DOHH2 (cell line): ENCODE measurements at regions not wholly inside any gene's neighbourhood (a gene's known extent, or its start where the extent isn't known, plus 50 kb on each side); places are given as distances from the start of the nearest gene placed in this dataset.

ENCODE experiments used
- H3F3A ChIP-seq: fragments of 200-600 bp; sonication (generic), shearing (Covaris generic); 2 replicates; pipeline ENCODE4 v1.6.0; 2016; ENCODE audit warnings: antibody characterized with exemption, mild to moderate bottlenecking; ENCODE audit not compliant: control insufficient read depth, insufficient read depth
- H3K27ac ChIP-seq: fragments of 200-600 bp; sonication (generic); 2 replicates; pipeline ENCODE4 v1.5.1; 2014; ENCODE audit warnings: low read depth, mild to moderate bottlenecking, low read length, moderate library complexity
- H3K27me3 ChIP-seq: fragments of 200-600 bp; sonication (generic); 2 replicates; pipeline ENCODE4 v1.6.1; 2014; ENCODE audit warnings: mild to moderate bottlenecking, low read length, mixed read lengths; ENCODE audit not compliant: control insufficient read depth
- H3K36me3 ChIP-seq: fragments of 200-600 bp; sonication (generic); 2 replicates; pipeline ENCODE4 v1.6.1; 2014; ENCODE audit warnings: mild to moderate bottlenecking, low read length, moderate library complexity, mixed read lengths; ENCODE audit not compliant: control insufficient read depth
- H3K4me1 ChIP-seq: fragments of 200-600 bp; sonication (generic); 2 replicates; pipeline ENCODE4 v1.6.1; 2014; ENCODE audit warnings: mild to moderate bottlenecking, low read length, mixed read lengths; ENCODE audit not compliant: control insufficient read depth
- H3K4me2 ChIP-seq: fragments of 200-600 bp; sonication (generic); 2 replicates; pipeline ENCODE4 v1.6.0; 2014; ENCODE audit warnings: mild to moderate bottlenecking, low read length, moderate library complexity
- H3K4me3 ChIP-seq: fragments of 200-600 bp; sonication (generic); 2 replicates; pipeline ENCODE4 v1.5.1; 2014; ENCODE audit warnings: mild to moderate bottlenecking, low read length, mixed read lengths
- H3K79me2 ChIP-seq: fragments of 200-600 bp; sonication (generic); 2 replicates; pipeline ENCODE4 v1.6.1; 2014; ENCODE audit warnings: mild to moderate bottlenecking, low read length, mixed read lengths; ENCODE audit not compliant: control insufficient read depth
- H3K9me2 ChIP-seq: fragments of 200-600 bp; sonication (generic); replicated peaks from 2 replicates; pipeline ENCODE4 v1.6.1; 2014; ENCODE audit warnings: mild to moderate bottlenecking, low read length, mixed read lengths; ENCODE audit not compliant: control insufficient read depth
- H3K9me3 ChIP-seq: fragments of 200-600 bp; sonication (generic); 2 replicates; pipeline ENCODE4 v1.6.1; 2014; ENCODE audit warnings: antibody characterized with exemption, low read length, mixed read lengths; ENCODE audit not compliant: control insufficient read depth, insufficient read depth
- H4K20me1 ChIP-seq: fragments of 200-600 bp; sonication (generic); 2 replicates; pipeline ENCODE4 v1.6.0; 2014; ENCODE audit warnings: low read depth, mild to moderate bottlenecking, antibody characterized with exemption, low read length, moderate library complexity; ENCODE audit not compliant: control insufficient read depth, insufficient read depth
- CTCF ChIP-seq: fragments of 200-600 bp; sonication (generic); IDR thresholded peaks from one replicate; pipeline ENCODE4 v1.5.1; 2014; ENCODE audit warnings: antibody characterized with exemption, mild to moderate bottlenecking, low read depth, low read length; ENCODE audit not compliant: poor library complexity, severe bottlenecking
- EZH2phosphoT487 ChIP-seq: fragments of 200-600 bp; sonication (generic); IDR thresholded peaks from 2 replicates; pipeline ENCODE4 v1.6.1; 2017; ENCODE audit warnings: borderline replicate concordance, mild to moderate bottlenecking, antibody characterized with exemption, low read length, moderate library complexity, mixed read lengths

GRCh38 chr3:16825617-16826204 lies 59.0 kb upstream of the PLCL2 start:
- H3K27ac ChIP-seq: no peak overlapping the region
- H3F3A ChIP-seq: no peaks in the 10 kb centered on the region
- H3K4me2 ChIP-seq: no peak overlapping the region
- no peaks in the 10 kb centered on the region for H3K9me2 ChIP-seq
- no peaks in the 10 kb centered on the region for H3K9me3 ChIP-seq
- H3K27me3 ChIP-seq: no peaks in the 10 kb centered on the region
- H4K20me1 ChIP-seq: no peaks in the 10 kb centered on the region
- no peak overlapping the region for H3K4me3 ChIP-seq
- H3K36me3 ChIP-seq: no peaks in the 10 kb centered on the region
- H3K4me1 ChIP-seq: peaks cover 6% of the 10 kb centered on the region; the same call in 1 of the 2 replicates
- H3K79me2 ChIP-seq: no peaks in the 10 kb centered on the region
- no peak for TF ChIP-seq CTCF
- no peak for TF ChIP-seq EZH2phosphoT487

- H3F3A ChIP-seq: no peaks in the 10 kb centered on the region
- no peak overlapping the region for H3K4me3 ChIP-seq
- H3K4me1 ChIP-seq: peaks cover 6% of the 10 kb centered on the region; the same call in 1 of the 2 replicates
- H3K4me2 ChIP-seq: no peak overlapping the region
- no peak overlapping the region for H3K27ac ChIP-seq
- no peaks in the 10 kb centered on the region for H3K9me3 ChIP-seq
- no peak for TF ChIP-seq EZH2phosphoT487
- TF ChIP-seq CTCF: peak; percentile 68
- H3K79me2 ChIP-seq: no peaks in the 10 kb centered on the region
- H3K36me3 ChIP-seq: no peaks in the 10 kb centered on the region
- H3K27me3 ChIP-seq: no peaks in the 10 kb centered on the region
- H3K9me2 ChIP-seq: no peaks in the 10 kb centered on the region
- no peaks in the 10 kb centered on the region for H4K20me1 ChIP-seq
These were observed 55.9 kb upstream of the PLCL2 start for GRCh38 chr3:16828815-16829214.

GRCh38 chr3:16831846-16832245 lies 52.9 kb upstream of the PLCL2 start:
- H3K4me3 ChIP-seq: no peak overlapping the region
- no peaks in the 10 kb centered on the region for H3K27me3 ChIP-seq
- no peaks in the 10 kb centered on the region for H3K9me3 ChIP-seq
- H3K36me3 ChIP-seq: no peaks in the 10 kb centered on the region
- H3K27ac ChIP-seq: no peak overlapping the region
- H3K79me2 ChIP-seq: no peaks in the 10 kb centered on the region
- H3K9me2 ChIP-seq: no peaks in the 10 kb centered on the region
- H3K4me2 ChIP-seq: no peak overlapping the region
- H3F3A ChIP-seq: no peaks in the 10 kb centered on the region
- TF ChIP-seq CTCF (no peak), EZH2phosphoT487 (no peak)
- no peaks in the 10 kb centered on the region for H4K20me1 ChIP-seq
- no peaks in the 10 kb centered on the region for H3K4me1 ChIP-seq
